Mesodermal cell (in vitro differentiated cells): ENCODE measurements at regions not wholly inside any gene's neighbourhood (a gene's known extent, or its start where the extent isn't known, plus 50 kb on each side); places are given as distances from the start of the nearest gene placed in this dataset.

ENCODE experiments used
- H3K27ac ChIP-seq: 2 replicates; pipeline ENCODE4 v1.7.0; 2013; ENCODE audit warnings: mild to moderate bottlenecking, low read depth, low read length, moderate library complexity; ENCODE audit not compliant: severe bottlenecking
- H3K36me3 ChIP-seq: 2 replicates; pipeline ENCODE4 v1.7.1; 2013; ENCODE audit warnings: mild to moderate bottlenecking, low read length, moderate library complexity; ENCODE audit not compliant: control insufficient read depth, insufficient read depth
- H3K4me1 ChIP-seq: one replicate; pipeline ENCODE4 v1.7.1; 2013; ENCODE audit warnings: mild to moderate bottlenecking, low read length; ENCODE audit not compliant: insufficient read depth, control insufficient read depth, poor library complexity, severe bottlenecking
- H3K4me3 ChIP-seq: 2 replicates; pipeline ENCODE4 v1.7.0; 2013; ENCODE audit warnings: low read length, control low read depth, mild to moderate bottlenecking; ENCODE audit not compliant: insufficient read depth, poor library complexity, severe bottlenecking; ENCODE audit errors: extremely low read depth
- H3K9me3 ChIP-seq: 2 replicates; pipeline ENCODE4 v1.7.1; 2013; ENCODE audit warnings: mild to moderate bottlenecking, low read length, moderate library complexity; ENCODE audit not compliant: control insufficient read depth
- WGBS, 2 experiments: methylation state at CpG; one replicate each; pipeline ENCODE4 v1.1.5; 2013; ENCODE audit warnings: missing lambda C conversion rate in 2 of 2; ENCODE audit not compliant: insufficient coverage in 2 of 2; 5-methylcytosine and 5-hydroxymethylcytosine counted together

GRCh38 chr2:2739231-2739795 lies 408.2 kb upstream of the MYT1L start:
- Histone ChIP-seq H3K27ac (no peak overlapping the region), H3K4me3 (no peak overlapping the region), H3K4me1 (no peaks in the 10 kb centered on the region), H3K9me3 (no peaks in the 10 kb centered on the region), H3K36me3 (no peaks in the 10 kb centered on the region)
- 94 to 98% methylated on average over 6 of the region's 9 CpGs for WGBS, 2 experiments

- 79 to 85% methylated on average over 10 to 11 of the region's 11 CpGs for WGBS, 2 experiments
- Histone ChIP-seq H3K4me3 (no peak overlapping the region), H3K4me1 (no peaks in the 10 kb centered on the region), H3K9me3 (no peaks in the 10 kb centered on the region), H3K27ac (no peak overlapping the region), H3K36me3 (no peaks in the 10 kb centered on the region)
Measured at GRCh38 chr2:2738684-2739083, 407.6 kb upstream of the MYT1L start.

GRCh38 chr2:2738276-2738675 lies 407.2 kb upstream of the MYT1L start:
- 85 to 94% methylated on average over 9 to 10 of the region's 11 CpGs for WGBS, 2 experiments
- no peaks in the 10 kb centered on the region for H3K4me1 ChIP-seq
- no peak overlapping the region for H3K4me3 ChIP-seq
- H3K36me3 ChIP-seq, result no peaks in the 10 kb centered on the region
- H3K27ac ChIP-seq, result no peak overlapping the region
- H3K9me3 ChIP-seq, result no peaks in the 10 kb centered on the region

DNA sequence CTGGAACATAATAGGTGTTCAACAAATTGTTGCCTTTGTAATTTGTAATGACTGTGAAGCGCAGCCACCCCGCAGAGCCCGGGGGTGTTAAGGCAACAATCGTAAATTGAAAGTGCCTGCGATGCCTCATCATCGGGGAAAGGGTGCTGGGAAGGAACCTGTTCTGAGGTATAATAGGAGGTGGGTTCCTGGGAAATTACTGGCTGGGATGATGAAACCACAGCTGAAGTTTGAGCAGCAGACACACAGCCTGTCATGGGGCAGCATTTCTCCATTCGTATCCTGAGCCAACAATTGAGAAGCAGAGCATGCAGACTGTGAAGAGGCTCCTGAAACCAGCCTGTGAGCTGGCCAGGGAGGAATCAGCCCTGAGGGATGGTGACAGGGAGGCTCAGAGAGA lies 404.0 kb upstream of the MYT1L start:
- no peak overlapping the region for H3K4me3 ChIP-seq
- no peaks in the 10 kb centered on the region for H3K36me3 ChIP-seq
- no peaks in the 10 kb centered on the region for H3K4me1 ChIP-seq
- H3K9me3 ChIP-seq, result no peaks in the 10 kb centered on the region
- 87 to 90% methylated on average over 7 of the region's 7 CpGs for WGBS, 2 experiments
- H3K27ac ChIP-seq, result no peak overlapping the region

DNA sequence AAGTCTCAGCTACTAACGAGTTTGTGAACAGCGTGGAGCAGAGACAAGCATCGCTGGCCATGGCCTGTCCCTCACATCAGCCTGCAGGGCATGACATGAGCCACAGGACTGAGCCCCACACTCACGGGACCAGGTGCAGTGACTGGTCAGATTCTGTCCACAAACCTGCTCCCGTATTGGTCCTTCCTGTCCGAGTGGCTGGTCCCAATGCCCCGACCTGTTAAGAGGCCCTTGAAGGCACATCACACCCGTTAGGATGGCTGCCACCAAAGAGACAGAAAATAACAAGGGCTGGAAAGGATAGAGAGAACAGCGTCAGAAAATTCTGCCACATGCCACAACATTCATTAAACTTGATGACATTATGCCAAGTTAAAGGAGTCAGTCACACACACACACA lies 403.2 kb upstream of the MYT1L start:
- H3K4me3 ChIP-seq, result no peak overlapping the region
- no peak overlapping the region for H3K27ac ChIP-seq
- no peaks in the 10 kb centered on the region for H3K36me3 ChIP-seq
- WGBS, 2 experiments, result 80 to 82% methylated on average over 4 to 8 of the region's 9 CpGs
- no peaks in the 10 kb centered on the region for H3K9me3 ChIP-seq
- H3K4me1 ChIP-seq, result no peaks in the 10 kb centered on the region

- WGBS, 2 experiments, result 92 to 95% methylated on average over 8 to 11 of the region's 11 CpGs
- Histone ChIP-seq H3K27ac (no peak overlapping the region), H3K4me3 (no peak overlapping the region), H3K36me3 (no peaks in the 10 kb centered on the region), H3K9me3 (no peaks in the 10 kb centered on the region), H3K4me1 (no peaks in the 10 kb centered on the region)
Measured at GRCh38 chr2:2733818-2734217, 402.7 kb upstream of the MYT1L start.

GRCh38 chr2:2732331-2733119 lies 401.4 kb upstream of the MYT1L start:
- no peaks in the 10 kb centered on the region for H3K36me3 ChIP-seq
- no peak overlapping the region for H3K4me3 ChIP-seq
- no peak overlapping the region for H3K27ac ChIP-seq
- no peaks in the 10 kb centered on the region for H3K9me3 ChIP-seq
- WGBS, 2 experiments, result 88 to 92% methylated on average over 11 to 16 of the region's 17 CpGs
- no peaks in the 10 kb centered on the region for H3K4me1 ChIP-seq

DNA sequence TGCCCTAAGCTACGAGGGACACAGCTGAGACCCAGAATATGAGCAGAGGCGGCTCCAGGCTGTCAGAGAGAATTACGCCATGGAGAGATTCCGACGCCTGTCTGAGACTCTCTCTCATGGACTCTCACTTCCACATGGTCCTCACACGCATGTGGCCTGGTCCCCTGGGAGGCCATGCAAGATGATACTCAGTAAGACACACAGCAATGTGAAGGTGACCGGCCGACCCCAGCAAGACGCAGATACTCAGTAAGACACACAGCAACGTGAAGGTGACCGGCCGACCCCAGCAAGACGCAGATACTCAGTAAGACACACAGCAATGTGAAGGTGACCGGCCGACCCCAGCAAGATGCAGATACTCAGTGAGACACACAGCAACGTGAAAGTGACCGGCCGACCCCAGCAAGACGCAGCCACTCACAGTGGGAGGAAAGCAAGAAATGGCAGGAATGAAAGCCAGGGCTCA lies 400.8 kb upstream of the MYT1L start:
- no peak overlapping the region for H3K27ac ChIP-seq
- H3K9me3 ChIP-seq, result no peaks in the 10 kb centered on the region
- no peak overlapping the region for H3K4me3 ChIP-seq
- H3K4me1 ChIP-seq, result no peaks in the 10 kb centered on the region
- no peaks in the 10 kb centered on the region for H3K36me3 ChIP-seq
- WGBS, 2 experiments, result 81 to 91% methylated on average over 16 to 18 of the region's 19 CpGs

DNA sequence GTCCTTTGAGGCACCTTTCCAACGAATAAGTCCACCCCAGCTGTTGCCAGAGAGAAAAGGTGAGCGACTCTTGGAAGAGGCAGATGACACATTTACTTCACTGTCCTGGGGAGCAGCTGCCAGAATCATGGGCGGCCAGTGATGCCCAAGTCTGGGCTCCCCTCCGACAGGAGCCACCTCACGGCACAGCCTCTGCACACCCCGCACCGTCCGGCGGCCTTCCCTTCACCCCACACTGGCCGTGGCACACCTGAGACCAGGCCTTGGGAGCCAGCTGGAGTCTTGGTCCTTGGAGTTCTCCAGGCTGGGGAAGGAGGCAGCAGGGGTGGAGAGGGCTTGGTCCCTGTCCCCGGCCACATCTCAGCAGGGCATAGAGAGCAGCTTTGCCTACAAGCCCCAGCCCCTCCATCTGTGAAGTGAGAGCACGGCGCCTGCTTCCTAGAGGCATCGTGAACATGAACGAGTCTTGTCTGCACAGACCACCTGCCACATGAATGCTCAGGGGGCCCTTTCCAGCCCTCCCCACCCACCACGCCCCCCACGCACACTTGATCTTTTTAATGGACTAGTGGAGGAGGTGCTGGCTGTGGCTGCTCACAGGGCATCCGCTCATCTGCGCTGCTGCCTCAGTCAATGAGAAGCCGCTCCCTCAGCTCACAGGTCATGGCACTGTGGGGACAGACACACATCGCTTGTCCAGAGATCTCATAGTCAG lies 400.2 kb upstream of the MYT1L start:
- WGBS, 2 experiments, result 81 to 94% methylated on average over 12 to 17 of the region's 21 CpGs
- H3K4me3 ChIP-seq, result no peak overlapping the region
- H3K4me1 ChIP-seq, result no peaks in the 10 kb centered on the region
- no peak overlapping the region for H3K27ac ChIP-seq
- no peaks in the 10 kb centered on the region for H3K9me3 ChIP-seq
- H3K36me3 ChIP-seq, result no peaks in the 10 kb centered on the region

GRCh38 chr2:2730301-2730833 lies 399.3 kb upstream of the MYT1L start:
- 90 to 95% methylated on average over 15 to 18 of the region's 18 CpGs for WGBS, 2 experiments
- no peaks in the 10 kb centered on the region for H3K4me1 ChIP-seq
- no peaks in the 10 kb centered on the region for H3K36me3 ChIP-seq
- no peaks in the 10 kb centered on the region for H3K9me3 ChIP-seq
- no peak overlapping the region for H3K27ac ChIP-seq
- H3K4me3 ChIP-seq, result no peak overlapping the region
